ENCODE measurements at regions not wholly inside any gene's neighbourhood (a gene's known extent, or its start where the extent isn't known, plus 50 kb on each side); places are given as distances from the start of the nearest gene placed in this dataset.

DNA sequence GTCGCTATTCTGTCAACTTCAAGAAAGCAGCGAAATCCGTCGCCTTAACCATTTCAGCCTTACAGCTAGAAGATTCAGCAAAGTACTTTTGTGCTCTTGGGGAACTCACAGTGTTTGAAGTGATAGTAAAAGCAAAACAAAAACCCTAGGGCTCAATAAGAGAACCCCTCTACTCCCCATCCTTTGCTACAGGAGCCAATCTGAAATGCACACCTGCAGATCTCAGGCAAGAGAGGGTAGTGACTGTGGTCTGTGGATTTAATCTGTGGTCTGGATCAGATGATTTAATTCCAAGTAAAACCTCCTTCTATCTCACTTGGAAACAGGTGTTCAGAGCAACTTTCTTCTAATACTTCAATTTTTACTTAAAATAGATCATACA is 422.9 kb upstream of the OR4E1 start:
- TF ChIP-seq ZNF777 (CRISPR knock-in tag; IDR thresholded peaks at IDR 0.05) (no peak), EP300 (IDR thresholded peaks at IDR 0.05; ENCODE audit: low read depth in 2 of 2, low read length in 2 of 2) (no peak), EP300 (CRISPR knock-in tag; IDR thresholded peaks at IDR 0.05; ENCODE audit: borderline replicate concordance) (no peak), POLR2AphosphoS2 (IDR thresholded peaks at IDR 0.05; ENCODE audit: low read depth, low read length) (no peak), ZNF136 (CRISPR knock-in tag; IDR thresholded peaks at IDR 0.05; ENCODE audit: low read depth) (no peak), NCOA2 (CRISPR knock-in tag; IDR thresholded peaks at IDR 0.05) (no peak), FOXM1 (CRISPR knock-in tag; IDR thresholded peaks at IDR 0.05) (no peak), RAD21 (CRISPR knock-in tag; IDR thresholded peaks at IDR 0.05) (no peak), TCF7L2 (IDR thresholded peaks at IDR 0.05; ENCODE audit: low read depth, low read length) (no peak), RBM39 (IDR thresholded peaks at IDR 0.05; ENCODE audit: low read depth, low read length, poor library complexity, severe bottlenecking) (no peak)
- TF ChIP-seq, protein P1, sequence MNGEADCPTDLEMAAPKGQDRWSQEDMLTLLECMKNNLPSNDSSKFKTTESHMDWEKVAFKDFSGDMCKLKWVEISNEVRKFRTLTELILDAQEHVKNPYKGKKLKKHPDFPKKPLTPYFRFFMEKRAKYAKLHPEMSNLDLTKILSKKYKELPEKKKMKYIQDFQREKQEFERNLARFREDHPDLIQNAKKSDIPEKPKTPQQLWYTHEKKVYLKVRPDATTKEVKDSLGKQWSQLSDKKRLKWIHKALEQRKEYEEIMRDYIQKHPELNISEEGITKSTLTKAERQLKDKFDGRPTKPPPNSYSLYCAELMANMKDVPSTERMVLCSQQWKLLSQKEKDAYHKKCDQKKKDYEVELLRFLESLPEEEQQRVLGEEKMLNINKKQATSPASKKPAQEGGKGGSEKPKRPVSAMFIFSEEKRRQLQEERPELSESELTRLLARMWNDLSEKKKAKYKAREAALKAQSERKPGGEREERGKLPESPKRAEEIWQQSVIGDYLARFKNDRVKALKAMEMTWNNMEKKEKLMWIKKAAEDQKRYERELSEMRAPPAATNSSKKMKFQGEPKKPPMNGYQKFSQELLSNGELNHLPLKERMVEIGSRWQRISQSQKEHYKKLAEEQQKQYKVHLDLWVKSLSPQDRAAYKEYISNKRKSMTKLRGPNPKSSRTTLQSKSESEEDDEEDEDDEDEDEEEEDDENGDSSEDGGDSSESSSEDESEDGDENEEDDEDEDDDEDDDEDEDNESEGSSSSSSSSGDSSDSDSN (CRISPR knock-in tag; IDR thresholded peaks at IDR 0.05), result no peak

All from HepG2 (cell line).